Left ventricle myocardium inferior (tissue), 1 donor: ENCODE measurements at regions not wholly inside any gene's neighbourhood (a gene's known extent, or its start where the extent isn't known, plus 50 kb on each side); places are given as distances from the start of the nearest gene placed in this dataset.

Experiments used
- DNase-seq: peaks from one replicate; pipeline ENCODE4 v3.0.0-alpha.2; 2020
- H3K27ac ChIP-seq: fragments of 200-600 bp; replicated peaks from 2 replicates; pipeline ENCODE4 v1.8.0; 2021
- H3K27me3 ChIP-seq: fragments of 200-600 bp; 2 replicates; pipeline ENCODE4 v1.8.0; 2021; ENCODE audit warnings: low read depth
- H3K36me3 ChIP-seq: fragments of 200-600 bp; 2 replicates; pipeline ENCODE4 v1.8.0; 2021
- H3K4me1 ChIP-seq: fragments of 200-600 bp; 2 replicates; pipeline ENCODE4 v1.8.0; 2021
- H3K4me3 ChIP-seq: fragments of 200-600 bp; 2 replicates; pipeline ENCODE4 v1.8.0; 2021; ENCODE audit warnings: mild to moderate bottlenecking, moderate library complexity
- H3K9me3 ChIP-seq: fragments of 200-600 bp; replicated peaks from 2 replicates; pipeline ENCODE4 v1.8.0; 2021
- CTCF ChIP-seq: fragments of 200-600 bp; IDR thresholded peaks from 2 replicates; pipeline ENCODE4 v1.8.0; 2021; ENCODE audit warnings: antibody characterized with exemption, mild to moderate bottlenecking, borderline replicate concordance
- intact Hi-C: fragments of 100-400 bp; cut with micrococcal nuclease; formaldehyde crosslinking; loops from one replicate; pipeline ENCODE4 v1.11.0; 2022
- donor health status: DM: no; HTN: yes; CAD: no; lungs with severe emphysema.

- Histone ChIP-seq H3K4me3 (no peak overlapping the region), H3K27me3 (peaks cover 28% of the 10 kb centered on the region), H3K9me3 (no peaks in the 10 kb centered on the region), H3K27ac (no peak overlapping the region), H3K36me3 (no peaks in the 10 kb centered on the region), H3K4me1 (no peaks in the 10 kb centered on the region)
- no peak for DNase-seq
- intact Hi-C loops, result no loop called here
- no peak for TF ChIP-seq CTCF
These were observed 54.1 kb upstream of the PEG3 start for GRCh38 chr19:56894626-56895025.

DNA sequence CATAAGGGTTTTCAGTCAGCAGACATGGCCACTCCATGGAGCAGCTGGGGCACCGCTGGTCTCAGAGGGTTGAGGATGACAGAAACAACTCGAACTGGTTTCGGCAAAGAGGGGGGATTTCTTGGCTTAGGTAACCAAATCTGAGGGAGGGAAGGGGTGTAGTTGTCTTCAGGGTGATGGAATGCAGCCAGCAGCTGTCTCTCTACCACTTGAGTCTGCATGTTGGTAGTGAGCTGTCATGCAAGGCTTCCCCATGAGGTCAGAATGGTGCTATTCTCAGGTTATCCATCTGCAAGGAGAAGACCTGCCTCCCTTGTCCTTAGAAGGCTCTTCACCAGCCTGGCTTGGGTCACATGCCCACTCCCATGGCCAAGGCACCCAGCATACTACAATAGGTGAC, 55.6 kb upstream of the PEG3 start:
- TF ChIP-seq CTCF, result no peak
- intact Hi-C loops, result no loop called here
- Histone ChIP-seq H3K27me3 (peaks cover 16% of the 10 kb centered on the region), H3K27ac (no peak overlapping the region), H3K9me3 (no peaks in the 10 kb centered on the region), H3K4me1 (no peaks in the 10 kb centered on the region), H3K36me3 (no peaks in the 10 kb centered on the region), H3K4me3 (no peak overlapping the region)
- no peak for DNase-seq

- no peaks in the 10 kb centered on the region for H3K4me1 ChIP-seq
- H3K27ac ChIP-seq, result no peak overlapping the region
- H3K4me3 ChIP-seq, result no peak overlapping the region
- no peaks in the 10 kb centered on the region for H3K27me3 ChIP-seq
- DNase-seq, result no peak
- H3K9me3 ChIP-seq, result no peaks in the 10 kb centered on the region
- no peak for TF ChIP-seq CTCF
- intact Hi-C loops, result no loop called here
- H3K36me3 ChIP-seq, result no peaks in the 10 kb centered on the region
These were observed 59.4 kb upstream of the PEG3 start for GRCh38 chr19:56899943-56900342.

DNA sequence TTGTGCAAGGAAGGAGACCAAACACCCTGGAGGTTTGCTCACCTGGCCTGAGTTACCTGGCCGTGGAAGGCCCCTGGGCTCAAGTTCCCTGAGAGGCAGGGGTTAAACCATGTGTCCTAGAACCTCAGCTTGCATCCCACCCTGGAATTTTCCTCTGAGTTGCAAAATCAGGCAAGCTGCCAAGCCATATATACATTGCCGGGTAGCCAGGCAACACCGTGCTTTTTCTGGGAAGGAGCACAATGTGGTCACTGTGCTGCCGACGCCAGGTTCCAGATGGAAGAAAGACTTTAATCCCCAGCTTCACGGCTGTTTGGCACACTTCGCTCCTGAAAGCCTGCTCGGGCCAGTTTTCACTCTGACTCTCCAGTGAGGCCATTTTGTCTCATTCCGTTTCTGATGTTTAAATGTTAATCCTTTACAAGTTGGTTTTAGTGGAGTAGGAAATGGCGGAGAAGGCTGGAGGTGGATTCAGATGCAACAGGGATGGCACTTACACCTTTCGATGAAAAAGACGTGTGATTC, 60.1 kb upstream of the PEG3 start:
- no peaks in the 10 kb centered on the region for H3K36me3 ChIP-seq
- no peak for DNase-seq
- H3K4me3 ChIP-seq, result no peak overlapping the region
- H3K27me3 ChIP-seq, result no peaks in the 10 kb centered on the region
- no peaks in the 10 kb centered on the region for H3K4me1 ChIP-seq
- intact Hi-C loops, result no loop called here
- H3K9me3 ChIP-seq, result no peaks in the 10 kb centered on the region
- no peak for TF ChIP-seq CTCF
- no peak overlapping the region for H3K27ac ChIP-seq

- no peak overlapping the region for H3K4me3 ChIP-seq
- H3K27me3 ChIP-seq, result peaks cover 4% of the 10 kb centered on the region
- no peak overlapping the region for H3K27ac ChIP-seq
- no peaks in the 10 kb centered on the region for H3K36me3 ChIP-seq
- no peak for DNase-seq
- H3K9me3 ChIP-seq, result peaks cover 13% of the 10 kb centered on the region
- no peak for TF ChIP-seq CTCF
- H3K4me1 ChIP-seq, result no peaks in the 10 kb centered on the region
- intact Hi-C loops, result no loop called here
These were observed 65.2 kb upstream of the PEG3 start for GRCh38 chr19:56905631-56906150.
